AG10803 (cell line): ENCODE measurements at regions not wholly inside any gene's neighbourhood (a gene's known extent, or its start where the extent isn't known, plus 50 kb on each side); places are given as distances from the start of the nearest gene placed in this dataset.

Experiments
- DNase-seq: peaks from one replicate; pipeline ENCODE4 v3.0.0; 2010; ENCODE audit warnings: low read depth
- H3K4me3 ChIP-seq: 2 replicates; pipeline ENCODE4 v1.5.1; 2011; ENCODE audit warnings: mild to moderate bottlenecking, low read length, control low read depth
- TF ChIP-seq, protein P1 (sequence below): conservative IDR thresholded peaks from 2 replicates; pipeline ENCODE4 v1.5.1; 2011; ENCODE audit warnings: mild to moderate bottlenecking, low read length, control low read depth, inconsistent platforms

- no peak overlapping the region for H3K4me3 ChIP-seq
- DNase-seq: no peak
- TF ChIP-seq, protein P1, sequence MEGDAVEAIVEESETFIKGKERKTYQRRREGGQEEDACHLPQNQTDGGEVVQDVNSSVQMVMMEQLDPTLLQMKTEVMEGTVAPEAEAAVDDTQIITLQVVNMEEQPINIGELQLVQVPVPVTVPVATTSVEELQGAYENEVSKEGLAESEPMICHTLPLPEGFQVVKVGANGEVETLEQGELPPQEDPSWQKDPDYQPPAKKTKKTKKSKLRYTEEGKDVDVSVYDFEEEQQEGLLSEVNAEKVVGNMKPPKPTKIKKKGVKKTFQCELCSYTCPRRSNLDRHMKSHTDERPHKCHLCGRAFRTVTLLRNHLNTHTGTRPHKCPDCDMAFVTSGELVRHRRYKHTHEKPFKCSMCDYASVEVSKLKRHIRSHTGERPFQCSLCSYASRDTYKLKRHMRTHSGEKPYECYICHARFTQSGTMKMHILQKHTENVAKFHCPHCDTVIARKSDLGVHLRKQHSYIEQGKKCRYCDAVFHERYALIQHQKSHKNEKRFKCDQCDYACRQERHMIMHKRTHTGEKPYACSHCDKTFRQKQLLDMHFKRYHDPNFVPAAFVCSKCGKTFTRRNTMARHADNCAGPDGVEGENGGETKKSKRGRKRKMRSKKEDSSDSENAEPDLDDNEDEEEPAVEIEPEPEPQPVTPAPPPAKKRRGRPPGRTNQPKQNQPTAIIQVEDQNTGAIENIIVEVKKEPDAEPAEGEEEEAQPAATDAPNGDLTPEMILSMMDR: no peak
Observed at GRCh38 chr16:86928523-86929011, 350.2 kb downstream of the FOXL1 start.

DNA sequence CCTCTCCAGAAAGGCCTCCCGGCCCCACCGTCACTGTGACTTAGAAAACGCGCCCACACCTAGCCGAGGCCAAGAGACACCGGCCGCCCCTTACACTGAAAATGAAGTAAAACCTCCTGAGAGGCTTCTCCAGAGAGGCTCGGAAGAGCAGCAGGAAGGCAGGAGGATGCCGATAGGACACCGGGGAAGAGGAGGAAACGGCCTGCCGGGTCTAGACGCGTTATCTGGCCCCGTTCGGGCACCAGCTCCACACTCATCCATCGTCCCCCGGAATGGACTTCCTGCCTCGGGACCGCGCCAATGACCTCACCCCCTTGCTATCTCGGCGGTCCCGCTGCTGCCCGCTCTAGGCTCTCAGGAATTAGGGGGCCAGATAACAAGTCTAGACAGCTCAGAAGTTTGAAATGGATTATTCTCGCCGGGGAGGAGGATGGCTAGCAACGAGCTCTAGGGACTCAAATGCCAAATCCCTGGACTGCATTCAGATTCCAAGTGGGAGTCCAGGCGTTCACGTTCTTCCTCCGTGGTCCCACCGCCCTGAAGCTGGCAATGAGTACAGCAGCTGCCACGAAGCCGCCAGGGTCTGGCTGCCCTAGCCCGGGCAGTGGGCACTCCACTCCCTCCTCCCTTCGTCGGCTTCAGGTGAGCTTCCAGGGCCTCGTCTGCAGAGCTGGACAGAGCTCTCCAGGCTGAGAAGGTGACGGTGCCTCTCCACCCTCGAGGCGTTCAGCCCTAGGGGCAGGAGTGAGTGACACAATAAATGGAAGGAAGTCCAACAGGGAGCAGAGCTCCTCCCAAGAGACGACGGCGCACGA lies 350.9 kb downstream of the FOXL1 start:
- DNase-seq: peak; percentile 69
- TF ChIP-seq, protein P1: no peak
- no peak overlapping the region for H3K4me3 ChIP-seq

- H3K4me3 ChIP-seq: no peak overlapping the region
- TF ChIP-seq, protein P1: no peak
- no peak for DNase-seq
Observed at GRCh38 chr16:86930001-86930400, 351.7 kb downstream of the FOXL1 start.

GRCh38 chr16:86930663-86931373 lies 352.5 kb downstream of the FOXL1 start:
- TF ChIP-seq, protein P1: no peak
- DNase-seq: no peak
- no peak overlapping the region for H3K4me3 ChIP-seq

- peak; percentile 90 for DNase-seq
- TF ChIP-seq, protein P1: no peak
- H3K4me3 ChIP-seq: no peak overlapping the region
Observed at GRCh38 chr16:86931410-86931941, 353.1 kb downstream of the FOXL1 start.

- DNase-seq: no peak
- H3K4me3 ChIP-seq: no peak overlapping the region
- TF ChIP-seq, protein P1: no peak
Observed at GRCh38 chr16:86932130-86932982, 354.0 kb downstream of the FOXL1 start.
